GM18951 (cell line): ENCODE measurements at regions not wholly inside any gene's neighbourhood (a gene's known extent, or its start where the extent isn't known, plus 50 kb on each side); places are given as distances from the start of the nearest gene placed in this dataset.

ENCODE experiments used
- POLR2A ChIP-seq: IDR thresholded peaks from 4 replicates; pipeline ENCODE4 v1.6.1; 2011; ENCODE audit warnings: mild to moderate bottlenecking; ENCODE audit not compliant: insufficient read length, insufficient read depth; ENCODE audit errors: extremely low read depth
- in situ Hi-C: fragments of 300-500 bp; cut with MboI; formaldehyde crosslinking; loops from one replicate; pipeline ENCODE4 v1.12.0; 2022; ENCODE audit warnings: low sequenced_read_pairs, mixed read lengths, inconsistent platforms; ENCODE audit not compliant: unreplicated experiment

- in situ Hi-C loops: no loop called here
- no peak for TF ChIP-seq POLR2A
Measured at GRCh38 chr16:6947291-6947690, 385.4 kb upstream of the RBFOX1 start.

GRCh38 chr16:6946802-6947201 lies 385.8 kb upstream of the RBFOX1 start:
- in situ Hi-C loops: no loop called here
- TF ChIP-seq POLR2A: no peak

GRCh38 chr16:6946106-6946505 lies 386.5 kb upstream of the RBFOX1 start:
- no peak for TF ChIP-seq POLR2A
- in situ Hi-C loops: no loop called here

- TF ChIP-seq POLR2A: no peak
Measured at GRCh38 chr16:6940968-6941367, 391.7 kb upstream of the RBFOX1 start.

GRCh38 chr16:6937641-6938040 lies 395.0 kb upstream of the RBFOX1 start:
- no peak for TF ChIP-seq POLR2A
- in situ Hi-C loops: no loop called here

More at GRCh38 chr16:6940968-6941367, 391.7 kb upstream of the RBFOX1 start:
- in situ Hi-C loops: no loop called here

- TF ChIP-seq POLR2A: no peak
- in situ Hi-C loops: no loop called here
Measured at GRCh38 chr16:6932871-6933385, 399.7 kb upstream of the RBFOX1 start.

- in situ Hi-C loops: no loop called here
- no peak for TF ChIP-seq POLR2A
Measured at GRCh38 chr16:6929868-6930267, 402.8 kb upstream of the RBFOX1 start.

- TF ChIP-seq POLR2A: no peak
- in situ Hi-C loops: no loop called here
Measured at GRCh38 chr16:6926762-6927161, 405.9 kb upstream of the RBFOX1 start.

GRCh38 chr16:6926341-6926740 lies 406.3 kb upstream of the RBFOX1 start:
- no peak for TF ChIP-seq POLR2A
- in situ Hi-C loops: no loop called here

GRCh38 chr16:6918646-6919045 lies 414.0 kb upstream of the RBFOX1 start:
- in situ Hi-C loops: no loop called here
- no peak for TF ChIP-seq POLR2A

GRCh38 chr16:6916946-6917345 lies 415.7 kb upstream of the RBFOX1 start:
- in situ Hi-C loops: no loop called here
- TF ChIP-seq POLR2A: no peak

- in situ Hi-C loops: no loop called here
- TF ChIP-seq POLR2A: no peak
Measured at GRCh38 chr16:6913566-6913965, 419.1 kb upstream of the RBFOX1 start.

GRCh38 chr16:6910301-6910700 lies 422.3 kb upstream of the RBFOX1 start:
- no peak for TF ChIP-seq POLR2A
- in situ Hi-C loops: no loop called here

GRCh38 chr16:6905601-6906000 lies 427.0 kb upstream of the RBFOX1 start:
- in situ Hi-C loops: no loop called here
- no peak for TF ChIP-seq POLR2A

- in situ Hi-C loops: no loop called here
- TF ChIP-seq POLR2A: no peak
Measured at GRCh38 chr16:6903671-6904070, 429.0 kb upstream of the RBFOX1 start.
